Endothelial cell of umbilical vein (primary cell): ENCODE measurements at regions not wholly inside any gene's neighbourhood (a gene's known extent, or its start where the extent isn't known, plus 50 kb on each side); places are given as distances from the start of the nearest gene placed in this dataset.

Source experiments
- BruUV-seq: library from RNA; stranded (reverse); fragments of 400-500 nt; replicated peaks from 2 replicates; lab custom pipeline; 2021; lab: Mats Ljungman, UMichigan
- CTCF ChIA-PET: fragments of 300-600, 350-600 bp; sonication (Branson Sonifier 250); formaldehyde crosslinking; loops from one replicate; lab custom pipeline; 2021; ENCODE audit warnings: antibody characterized with exemption, inconsistent platforms; lab: Charles Lee
- POLR2A ChIA-PET: fragments of 300-600, 350-600 bp; sonication (Branson Sonifier 250); formaldehyde crosslinking; loops from one replicate; lab custom pipeline; 2021; ENCODE audit warnings: antibody characterized with exemption, inconsistent platforms; lab: Charles Lee
- DNase-seq: peaks from one replicate; pipeline ENCODE4 v3.0.0-alpha.2; 2011; ENCODE audit warnings: low read depth, low spot score
- FAIRE-seq: peaks from 2 replicates; lab custom pipeline; 2011; peaks lifted over from hg19 to GRCh38; lab: Jason Lieb, UNC
- H2AFZ ChIP-seq: 2 replicates; pipeline ENCODE4 v1.6.0; 2012; ENCODE audit warnings: low read depth, low read length, control low read depth, inconsistent platforms
- H3K27ac ChIP-seq: 2 replicates; pipeline ENCODE4 v1.5.1; 2011; ENCODE audit warnings: low read depth, mild to moderate bottlenecking, control low read depth, low read length, moderate library complexity; ENCODE audit not compliant: insufficient read depth
- H3K27me3 ChIP-seq, 2 experiments: 2 replicates each; pipeline versions ENCODE4 v1.6.0 to v1.6.1; 2011; ENCODE audit warnings: low read length in 2 of 2, mixed read lengths in 1 of 2; ENCODE audit not compliant: control insufficient read depth in 2 of 2, insufficient read depth in 2 of 2
- H3K36me3 ChIP-seq, 2 experiments: 2 replicates in 1 of 2; 3 replicates in 1 of 2; pipeline ENCODE4 v1.5.1; 2011; ENCODE audit warnings: low read length in 2 of 2, mild to moderate bottlenecking in 1 of 2, moderate library complexity in 1 of 2; ENCODE audit not compliant: control insufficient read depth in 2 of 2, insufficient read depth in 2 of 2; ENCODE audit errors: extremely low read depth in 1 of 2
- H3K4me1 ChIP-seq: 3 replicates; pipeline ENCODE4 v1.5.1; 2011; ENCODE audit warnings: mild to moderate bottlenecking, low read length; ENCODE audit not compliant: control insufficient read depth, insufficient read depth; ENCODE audit errors: extremely low read depth
- H3K4me2 ChIP-seq: 2 replicates; pipeline ENCODE4 v1.6.1; 2011; ENCODE audit warnings: low read length, control low read depth, mixed read lengths; ENCODE audit not compliant: insufficient read depth
- H3K4me3 ChIP-seq, 3 experiments: fragments of 200-600 bp in 1 of 3; sonication (generic), shearing (Covaris generic) in 1 of 3; replicated peaks in 1 of 3; 2 replicates each; pipeline ENCODE4 v1.5.1; 2011 to 2016; ENCODE audit warnings: control low read depth in 3 of 3, low read length in 3 of 3, mild to moderate bottlenecking in 2 of 3, inconsistent platforms in 1 of 3, low read depth in 1 of 3, moderate library complexity in 1 of 3; ENCODE audit not compliant: insufficient read depth in 1 of 3
- H3K79me2 ChIP-seq: 2 replicates; pipeline ENCODE4 v1.6.0; 2012; ENCODE audit warnings: low read length, inconsistent platforms; ENCODE audit not compliant: control insufficient read depth, insufficient read depth
- H3K9ac ChIP-seq: replicated peaks from 2 replicates; pipeline ENCODE3; 2011; ENCODE audit warnings: low read length, control low read depth; ENCODE audit not compliant: insufficient read depth; ENCODE audit errors: extremely low read depth
- H3K9me1 ChIP-seq: replicated peaks from 3 replicates; pipeline ENCODE4 v1.6.0; 2011; ENCODE audit warnings: mild to moderate bottlenecking, low read length; ENCODE audit not compliant: control insufficient read depth, insufficient read depth; ENCODE audit errors: extremely low read depth
- H3K9me3 ChIP-seq: replicated peaks from 2 replicates; pipeline ENCODE4 v1.5.1; 2012; ENCODE audit warnings: low read length, inconsistent platforms; ENCODE audit not compliant: control insufficient read depth, insufficient read depth
- H4K20me1 ChIP-seq: replicated peaks from 2 replicates; pipeline ENCODE3; 2011; ENCODE audit warnings: mild to moderate bottlenecking, low read length; ENCODE audit not compliant: control insufficient read depth, insufficient read depth; ENCODE audit errors: extremely low read depth
- EZH2 ChIP-seq: IDR thresholded peaks from 2 replicates; pipeline ENCODE4 v1.6.1; 2012; ENCODE audit warnings: borderline replicate concordance, low read depth, mild to moderate bottlenecking, moderate library complexity, low read length, inconsistent platforms; ENCODE audit not compliant: severe bottlenecking
- FOS ChIP-seq: IDR thresholded peaks from 2 replicates; pipeline ENCODE4 v1.6.1; 2011; ENCODE audit warnings: mild to moderate bottlenecking, low read length, moderate library complexity, borderline replicate concordance; ENCODE audit not compliant: insufficient read depth
- GATA2 ChIP-seq: IDR thresholded peaks from 2 replicates; pipeline ENCODE4 v1.7.0; 2011; ENCODE audit warnings: low read depth, mild to moderate bottlenecking, moderate library complexity, mixed read lengths, low read length; ENCODE audit not compliant: insufficient read length, insufficient read depth
- JUN ChIP-seq: IDR thresholded peaks from 2 replicates; pipeline ENCODE4 v1.6.1; 2011; ENCODE audit warnings: borderline replicate concordance, low read depth; ENCODE audit not compliant: insufficient read length, insufficient read depth
- MYC ChIP-seq: IDR thresholded peaks from one replicate; pipeline ENCODE4 v1.6.1; 2011; ENCODE audit warnings: mild to moderate bottlenecking, low read depth, low read length
- POLR2A ChIP-seq: IDR thresholded peaks from 2 replicates; pipeline ENCODE4 v1.6.1; 2012; ENCODE audit warnings: low read depth, mild to moderate bottlenecking, control low read depth, low read length
- POLR2AphosphoS5 ChIP-seq: IDR thresholded peaks from 2 replicates; pipeline ENCODE4 v1.6.1; 2012; ENCODE audit warnings: low read depth, mild to moderate bottlenecking, control low read depth, low read length, moderate library complexity; ENCODE audit not compliant: insufficient read depth
- dilution Hi-C: fragments of 300-500 bp; cut with MboI; formaldehyde crosslinking; loops from one replicate; pipeline ENCODE4 v1.15.0; 2019; ENCODE audit warnings: low sequenced_read_pairs; ENCODE audit not compliant: extremely low pct_ligation_motif_present
- intact Hi-C: fragments of 100-400 bp; cut with micrococcal nuclease; formaldehyde crosslinking; loops from one replicate; pipeline ENCODE4 v1.10.0; 2022
- TF ChIP-seq, protein P1 (sequence below): IDR thresholded peaks from 2 replicates; pipeline ENCODE4 v1.6.1; 2011; ENCODE audit not compliant: insufficient read depth, insufficient read length
- TF ChIP-seq, protein P2 (sequence below), 2 donors: IDR thresholded peaks; 1 replicate in 1 of 2; 2 replicates in 1 of 2; pipeline ENCODE4 v1.5.1; 2011; ENCODE audit warnings: low read length in 2 of 2, mild to moderate bottlenecking in 2 of 2, moderate library complexity in 2 of 2, control low read depth in 1 of 2, inconsistent platforms in 1 of 2, low read depth in 1 of 2; ENCODE audit not compliant: insufficient read depth in 1 of 2; ENCODE audit errors: extremely low read depth in 1 of 2

DNA sequence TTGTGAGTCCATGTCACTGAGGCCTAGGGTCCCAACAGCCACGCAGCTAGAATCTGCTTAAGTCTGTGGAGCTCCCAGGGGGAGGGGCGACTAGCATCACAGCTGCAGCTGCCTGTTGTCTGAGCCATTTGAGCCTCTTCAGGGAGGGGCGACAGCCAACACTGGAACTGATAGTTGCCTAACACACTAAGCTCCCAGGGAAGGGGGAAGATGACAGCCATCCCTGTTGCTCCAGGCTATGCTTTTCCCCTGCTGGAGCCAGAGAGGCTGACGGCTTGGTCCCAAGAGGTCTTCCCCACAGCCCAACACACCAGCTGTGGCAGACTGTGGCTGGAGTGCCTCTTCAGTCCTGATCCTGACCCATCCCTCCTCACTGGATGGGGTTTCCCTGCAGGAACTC lies 817.5 kb downstream of the NXPH1 start:
- ChIA-PET CTCF (no interaction called here), POLR2A (no interaction called here)
- Histone ChIP-seq H3K27ac (no peak overlapping the region), H3K36me3 (no peaks in the 10 kb centered on the region), H3K9me1 (no peaks in the 10 kb centered on the region), H3K4me3 (no peak overlapping the region), H2AFZ (no peak overlapping the region), H3K4me1 (no peaks in the 10 kb centered on the region), H3K9ac (no peak overlapping the region), H3K79me2 (no peaks in the 10 kb centered on the region), H3K9me3 (peaks cover 5% of the 10 kb centered on the region), H3K4me2 (no peak overlapping the region), H4K20me1 (no peaks in the 10 kb centered on the region), H3K27me3 (no peaks in the 10 kb centered on the region)
- FAIRE-seq, result no peak
- DNase-seq, result no peak
- dilution Hi-C loops (no loop called here), intact Hi-C loops (no loop called here)
- TF ChIP-seq, protein P1, sequence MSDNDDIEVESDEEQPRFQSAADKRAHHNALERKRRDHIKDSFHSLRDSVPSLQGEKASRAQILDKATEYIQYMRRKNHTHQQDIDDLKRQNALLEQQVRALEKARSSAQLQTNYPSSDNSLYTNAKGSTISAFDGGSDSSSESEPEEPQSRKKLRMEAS, result no peak
- TF ChIP-seq EZH2 (no peak), POLR2A (no peak), POLR2AphosphoS5 (no peak), GATA2 (no peak), JUN (no peak), MYC (no peak), FOS (no peak)
- TF ChIP-seq, protein P2, sequence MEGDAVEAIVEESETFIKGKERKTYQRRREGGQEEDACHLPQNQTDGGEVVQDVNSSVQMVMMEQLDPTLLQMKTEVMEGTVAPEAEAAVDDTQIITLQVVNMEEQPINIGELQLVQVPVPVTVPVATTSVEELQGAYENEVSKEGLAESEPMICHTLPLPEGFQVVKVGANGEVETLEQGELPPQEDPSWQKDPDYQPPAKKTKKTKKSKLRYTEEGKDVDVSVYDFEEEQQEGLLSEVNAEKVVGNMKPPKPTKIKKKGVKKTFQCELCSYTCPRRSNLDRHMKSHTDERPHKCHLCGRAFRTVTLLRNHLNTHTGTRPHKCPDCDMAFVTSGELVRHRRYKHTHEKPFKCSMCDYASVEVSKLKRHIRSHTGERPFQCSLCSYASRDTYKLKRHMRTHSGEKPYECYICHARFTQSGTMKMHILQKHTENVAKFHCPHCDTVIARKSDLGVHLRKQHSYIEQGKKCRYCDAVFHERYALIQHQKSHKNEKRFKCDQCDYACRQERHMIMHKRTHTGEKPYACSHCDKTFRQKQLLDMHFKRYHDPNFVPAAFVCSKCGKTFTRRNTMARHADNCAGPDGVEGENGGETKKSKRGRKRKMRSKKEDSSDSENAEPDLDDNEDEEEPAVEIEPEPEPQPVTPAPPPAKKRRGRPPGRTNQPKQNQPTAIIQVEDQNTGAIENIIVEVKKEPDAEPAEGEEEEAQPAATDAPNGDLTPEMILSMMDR (IDR thresholded peaks at IDR 0.05; ENCODE audit: extremely low read depth in 1 of 2, insufficient read depth in 1 of 2, low read depth in 1 of 2, low read length in 2 of 2), result no peak
- BruUV-seq, result no TSS peak
